DND-41 (cell line): ENCODE measurements at regions not wholly inside any gene's neighbourhood (a gene's known extent, or its start where the extent isn't known, plus 50 kb on each side); places are given as distances from the start of the nearest gene placed in this dataset.

Experiments
- ATAC-seq: fragments of 200-7000 bp; cut with Tn5 transposase; 3 replicates; pipeline ENCODE4 v1.9.1; 2021; ENCODE audit warnings: low read depth; ENCODE audit not compliant: insufficient read depth
- DNase-seq: peaks from one replicate; pipeline ENCODE4 v3.0.0-alpha.2; 2020
- H2AFZ ChIP-seq: 2 replicates; pipeline ENCODE4 v1.6.0; 2012; ENCODE audit warnings: low read depth, low read length
- H3K27ac ChIP-seq: 2 replicates; pipeline ENCODE4 v1.5.1; 2012; ENCODE audit warnings: low read length, inconsistent platforms
- H3K27me3 ChIP-seq: fragments of 200-600 bp; sonication (generic); 2 replicates; pipeline ENCODE4 v1.6.0; 2012; ENCODE audit warnings: low read length, mild to moderate bottlenecking, inconsistent platforms; ENCODE audit not compliant: insufficient read depth, poor library complexity
- H3K36me3 ChIP-seq: 2 replicates; pipeline ENCODE4 v1.5.1; 2012; ENCODE audit warnings: low read length, inconsistent platforms; ENCODE audit not compliant: insufficient read depth
- H3K4me1 ChIP-seq: 2 replicates; pipeline ENCODE4 v1.5.1; 2012; ENCODE audit warnings: mild to moderate bottlenecking, low read length; ENCODE audit not compliant: insufficient read depth
- H3K4me2 ChIP-seq: 2 replicates; pipeline ENCODE4 v1.6.0; 2012; ENCODE audit warnings: mild to moderate bottlenecking, moderate library complexity, low read length, inconsistent platforms; ENCODE audit not compliant: insufficient read depth
- H3K4me3 ChIP-seq, 2 experiments: fragments of 200-600 bp in 1 of 2; shearing (Covaris generic) in 1 of 2; 2 replicates each; pipeline ENCODE4 v1.5.1; 2012 to 2016; ENCODE audit warnings: inconsistent platforms in 2 of 2, low read length in 2 of 2, mild to moderate bottlenecking in 2 of 2, low read depth in 1 of 2, moderate library complexity in 1 of 2
- H3K79me2 ChIP-seq: 2 replicates; pipeline ENCODE4 v1.6.0; 2012; ENCODE audit warnings: low read length, inconsistent platforms; ENCODE audit not compliant: insufficient read depth
- H3K9ac ChIP-seq: 2 replicates; pipeline ENCODE4 v1.6.0; 2012; ENCODE audit warnings: low read depth, mild to moderate bottlenecking, inconsistent platforms, low read length, moderate library complexity
- H3K9me3 ChIP-seq: 2 replicates; pipeline ENCODE4 v1.5.1; 2012; ENCODE audit warnings: low read length, moderate library complexity, mild to moderate bottlenecking, inconsistent platforms; ENCODE audit not compliant: insufficient read depth, severe bottlenecking
- H4K20me1 ChIP-seq: 2 replicates; pipeline ENCODE4 v1.6.0; 2012; ENCODE audit warnings: low read length; ENCODE audit not compliant: insufficient read depth
- CTCF ChIP-seq: IDR thresholded peaks from 2 replicates; pipeline ENCODE4 v1.5.1; 2012; ENCODE audit warnings: borderline replicate concordance, low read length, moderate library complexity, mild to moderate bottlenecking; ENCODE audit not compliant: poor library complexity, severe bottlenecking; ENCODE audit errors: extremely low read depth
- EZH2 ChIP-seq: IDR thresholded peaks from 3 replicates; pipeline ENCODE4 v1.6.1; 2012; ENCODE audit warnings: borderline replicate concordance, low read depth, mild to moderate bottlenecking, moderate library complexity, low read length, inconsistent platforms; ENCODE audit not compliant: severe bottlenecking

- no peaks in the 10 kb centered on the region for H3K79me2 ChIP-seq
- H3K36me3 ChIP-seq, result no peaks in the 10 kb centered on the region
- H3K4me1 ChIP-seq, result no peaks in the 10 kb centered on the region
- H3K4me3 ChIP-seq, result no peak overlapping the region
- H3K9ac ChIP-seq, result no peak overlapping the region
- no peaks in the 10 kb centered on the region for H4K20me1 ChIP-seq
- no peak overlapping the region for H3K27ac ChIP-seq
- no peak overlapping the region for H2AFZ ChIP-seq
- TF ChIP-seq CTCF (peak; percentile 38), EZH2 (no peak)
- DNase-seq, result no peak
- no peak for ATAC-seq
- no peak overlapping the region for H3K4me2 ChIP-seq
- H3K27me3 ChIP-seq, result no peaks in the 10 kb centered on the region
- peaks cover 4% of the 10 kb centered on the region for H3K9me3 ChIP-seq
These were observed 275.1 kb upstream of the CDH4 start for GRCh38 chr20:60976913-60977312.

- Histone ChIP-seq H3K4me1 (no peaks in the 10 kb centered on the region), H3K27me3 (no peaks in the 10 kb centered on the region)
These were observed 274.2 kb upstream of the CDH4 start for GRCh38 chr20:60977901-60978300.

GRCh38 chr20:60984666-60985065 is 267.4 kb upstream of the CDH4 start:
- peaks cover 2% of the 10 kb centered on the region for H3K9me3 ChIP-seq
- H4K20me1 ChIP-seq, result no peaks in the 10 kb centered on the region
- ATAC-seq, result no peak
- no peak overlapping the region for H2AFZ ChIP-seq
- no peaks in the 10 kb centered on the region for H3K79me2 ChIP-seq
- no peaks in the 10 kb centered on the region for H3K4me1 ChIP-seq
- H3K27me3 ChIP-seq, result no peaks in the 10 kb centered on the region
- H3K36me3 ChIP-seq, result no peaks in the 10 kb centered on the region
- H3K9ac ChIP-seq, result no peak overlapping the region
- H3K27ac ChIP-seq, result no peak overlapping the region
- TF ChIP-seq EZH2 (no peak), CTCF (no peak)
- no peak overlapping the region for H3K4me3 ChIP-seq
- no peak overlapping the region for H3K4me2 ChIP-seq
- DNase-seq, result peak; percentile 25

More at GRCh38 chr20:60977901-60978300, 274.2 kb upstream of the CDH4 start:
- H3K27ac ChIP-seq, result no peak overlapping the region
- TF ChIP-seq EZH2, result no peak
- no peak for TF ChIP-seq CTCF
- DNase-seq (no peak), ATAC-seq (no peak)
- no peaks in the 10 kb centered on the region for H4K20me1 ChIP-seq
- no peak overlapping the region for H2AFZ ChIP-seq
- no peaks in the 10 kb centered on the region for H3K36me3 ChIP-seq
- H3K4me3 ChIP-seq, result no peak overlapping the region
- no peaks in the 10 kb centered on the region for H3K79me2 ChIP-seq
- peaks cover 4% of the 10 kb centered on the region for H3K9me3 ChIP-seq
- H3K9ac ChIP-seq, result no peak overlapping the region
- no peak overlapping the region for H3K4me2 ChIP-seq

- Histone ChIP-seq H2AFZ (no peak overlapping the region), H3K27me3 (no peaks in the 10 kb centered on the region), H3K9me3 (no peaks in the 10 kb centered on the region), H3K27ac (no peak overlapping the region), H3K36me3 (no peaks in the 10 kb centered on the region), H3K4me1 (no peaks in the 10 kb centered on the region), H4K20me1 (no peaks in the 10 kb centered on the region), H3K9ac (no peak overlapping the region), H3K4me3 (no peak overlapping the region), H3K79me2 (no peaks in the 10 kb centered on the region), H3K4me2 (no peak overlapping the region)
- DNase-seq (no peak), ATAC-seq (no peak)
- TF ChIP-seq EZH2 (no peak), CTCF (no peak)
These were observed 265.4 kb upstream of the CDH4 start for GRCh38 chr20:60986506-60987156.
